ENCODE measurements at regions not wholly inside any gene's neighbourhood (a gene's known extent, or its start where the extent isn't known, plus 50 kb on each side); places are given as distances from the start of the nearest gene placed in this dataset.

- DNase-seq (ENCODE audit: low read depth in 1 of 2, low spot score in 1 of 2), result no peak
- no peak overlapping the region for H3K4me3 ChIP-seq
- no peaks in the 10 kb centered on the region for H3K4me1 ChIP-seq
- ChIA-PET POLR2A (no interaction called here), CTCF (no interaction called here)
- 0% methylated on average over 1 of the region's 1 CpG for WGBS (ENCODE audit: missing lambda C conversion rate)
- no peak overlapping the region for H3K27ac ChIP-seq
- ATAC-seq, result no peak
- H3K9me3 ChIP-seq, result peaks cover 51% of the 10 kb centered on the region
- FAIRE-seq, result no peak
- H3K4me2 ChIP-seq, result no peak overlapping the region
- TF ChIP-seq MAFK (IDR thresholded peaks at IDR 0.05; ENCODE audit: partially characterized antibody) (no peak), POLR2AphosphoS2 (conservative IDR thresholded peaks at IDR 0.05; ENCODE audit: low read length) (no peak), NR3C1 (IDR thresholded peaks at IDR 0.05) (no peak), ELK1 (IDR thresholded peaks at IDR 0.05; ENCODE audit: low read depth, low read length) (no peak), ZNF302 (CRISPR knock-in tag; IDR thresholded peaks at IDR 0.05) (no peak), MAZ (IDR thresholded peaks at IDR 0.05; ENCODE audit: borderline replicate concordance, low read depth, low read length) (no peak), KDM1A (IDR thresholded peaks at IDR 0.05; ENCODE audit: low read depth) (no peak), HES2 (IDR thresholded peaks at IDR 0.05) (no peak), E2F6 (IDR thresholded peaks at IDR 0.05; ENCODE audit: borderline replicate concordance, low read depth) (no peak), NFE2L2 (conservative IDR thresholded peaks at IDR 0.05; ENCODE audit: low read length) (no peak), GATA3 (IDR thresholded peaks at IDR 0.05; ENCODE audit: borderline replicate concordance) (no peak), MYC (IDR thresholded peaks at IDR 0.05; ENCODE audit: borderline replicate concordance, low read length) (no peak), ZSCAN20 (CRISPR knock-in tag; IDR thresholded peaks at IDR 0.05) (no peak), TFCP2L1 (CRISPR knock-in tag; IDR thresholded peaks at IDR 0.05) (no peak)
Observed at GRCh38 chr5:155792873-155793272, 534.1 kb upstream of the SGCD start.

GRCh38 chr5:155794795-155795194 lies 532.2 kb upstream of the SGCD start:
- Histone ChIP-seq H3K27ac (no peak overlapping the region), H3K4me3 (no peak overlapping the region), H3K9me3 (peaks cover 52% of the 10 kb centered on the region), H3K4me2 (no peak overlapping the region), H3K4me1 (no peaks in the 10 kb centered on the region)
- DNase-seq (ENCODE audit: low read depth in 1 of 2, low spot score in 1 of 2) (peak in 1 of 2 experiments; percentile 21), FAIRE-seq (no peak), ATAC-seq (no peak)
- ChIA-PET POLR2A (no interaction called here), CTCF (no interaction called here)
- TF ChIP-seq CEBPB (IDR thresholded peaks at IDR 0.05) (no peak), KDM5A (IDR thresholded peaks at IDR 0.05) (no peak), HDAC2 (IDR thresholded peaks at IDR 0.05) (no peak), FOXS1 (CRISPR knock-in tag; IDR thresholded peaks at IDR 0.05) (peak; percentile 69; the same call in 1 of the 2 replicates), HOXB13 (CRISPR knock-in tag; IDR thresholded peaks at IDR 0.05; ENCODE audit: low read depth) (0 out of 2 replicates have a peak, but pooled peaks have one; percentile 22)

GRCh38 chr5:155799308-155799707 lies 527.7 kb upstream of the SGCD start:
- Histone ChIP-seq H3K9me3 (peaks cover 25% of the 10 kb centered on the region; the same call in 2 of the 3 replicates), H3K27ac (no peak overlapping the region), H3K4me3 (no peak overlapping the region), H3K4me1 (no peaks in the 10 kb centered on the region), H3K4me2 (no peak overlapping the region)
- ATAC-seq (no peak), DNase-seq (ENCODE audit: low read depth in 1 of 2, low spot score in 1 of 2) (no peak), FAIRE-seq (no peak)
- ChIA-PET CTCF (no interaction called here), POLR2A (no interaction called here)
- 28% methylated on average over 6 of the region's 6 CpGs for WGBS (ENCODE audit: missing lambda C conversion rate)
- no peak for TF ChIP-seq CEBPB (IDR thresholded peaks at IDR 0.05)
- TF ChIP-seq CHD4 (IDR thresholded peaks at IDR 0.05; ENCODE audit: borderline replicate concordance), result no peak
- no peak for TF ChIP-seq HDAC2 (IDR thresholded peaks at IDR 0.05)
- no peak for TF ChIP-seq HEYL (CRISPR knock-in tag; IDR thresholded peaks at IDR 0.05)
- no peak for TF ChIP-seq KDM1A (IDR thresholded peaks at IDR 0.05; ENCODE audit: low read depth)
- TF ChIP-seq TP53 (CRISPR knock-in tag; IDR thresholded peaks at IDR 0.05), result no peak
- no peak for TF ChIP-seq BCL3 (IDR thresholded peaks at IDR 0.05)
- no peak for TF ChIP-seq JUN (IDR thresholded peaks at IDR 0.05)
- no peak for TF ChIP-seq GATA3 (IDR thresholded peaks at IDR 0.05; ENCODE audit: borderline replicate concordance)
- no peak for TF ChIP-seq JUNB (IDR thresholded peaks at IDR 0.05)
- no peak for TF ChIP-seq CTCF (IDR thresholded peaks at IDR 0.05)
- no peak for TF ChIP-seq MAFK (IDR thresholded peaks at IDR 0.05; ENCODE audit: partially characterized antibody)
- TF ChIP-seq RNF2 (IDR thresholded peaks at IDR 0.05; ENCODE audit: borderline replicate concordance, low read depth), result no peak
- no peak for TF ChIP-seq HES2 (IDR thresholded peaks at IDR 0.05)
- TF ChIP-seq ZFP36 (IDR thresholded peaks at IDR 0.05; ENCODE audit: borderline replicate concordance, partially characterized antibody), result no peak
- no peak for TF ChIP-seq MAX (IDR thresholded peaks at IDR 0.05)
- no peak for TF ChIP-seq RAD21 (conservative IDR thresholded peaks at IDR 0.05 in 1 of 2, IDR thresholded peaks at IDR 0.05 in 1 of 2)
- no peak for TF ChIP-seq HOXB5 (CRISPR knock-in tag; IDR thresholded peaks at IDR 0.05)

All from A549 (cell line).